NCI-H187 (cell line): ENCODE measurements at regions not wholly inside any gene's neighbourhood (a gene's known extent, or its start where the extent isn't known, plus 50 kb on each side); places are given as distances from the start of the nearest gene placed in this dataset.

Experiments used
- DNase-seq, 2 experiments: peaks; one replicate each; lab custom pipeline; 2025; lab: John Stamatoyannopoulos, UW

GRCh38 chr3:80052271-80052670 lies 284.5 kb upstream of the ROBO1 start:
- DNase-seq, result no peak

- no peak for DNase-seq
Observed at GRCh38 chr3:80051602-80051962, 283.8 kb upstream of the ROBO1 start.

GRCh38 chr3:80050826-80051601 lies 283.2 kb upstream of the ROBO1 start:
- no peak for DNase-seq

GRCh38 chr3:80043226-80043625 lies 275.4 kb upstream of the ROBO1 start:
- DNase-seq, result no peak

- no peak for DNase-seq
Observed at GRCh38 chr3:80040067-80040466, 272.3 kb upstream of the ROBO1 start.

- DNase-seq, result no peak
Observed at GRCh38 chr3:80036176-80036575, 268.4 kb upstream of the ROBO1 start.

- DNase-seq, result no peak
Observed at GRCh38 chr3:80035021-80035420, 267.2 kb upstream of the ROBO1 start.

GRCh38 chr3:80023010-80023409 lies 255.2 kb upstream of the ROBO1 start:
- no peak for DNase-seq

- DNase-seq, result no peak
Observed at GRCh38 chr3:80018375-80018774, 250.6 kb upstream of the ROBO1 start.

- no peak for DNase-seq
Observed at GRCh38 chr3:80017369-80017768, 249.6 kb upstream of the ROBO1 start.

- DNase-seq, result no peak
Observed at GRCh38 chr3:80014576-80014975, 246.8 kb upstream of the ROBO1 start.

GRCh38 chr3:80010021-80010571 lies 242.3 kb upstream of the ROBO1 start:
- DNase-seq, result no peak

- DNase-seq, result no peak
Observed at GRCh38 chr3:80007522-80007921, 239.7 kb upstream of the ROBO1 start.

GRCh38 chr3:80006315-80006714 lies 238.5 kb upstream of the ROBO1 start:
- DNase-seq, result no peak

GRCh38 chr3:80000022-80000421 lies 232.2 kb upstream of the ROBO1 start:
- no peak for DNase-seq

GRCh38 chr3:79994397-79994796 lies 226.6 kb upstream of the ROBO1 start:
- no peak for DNase-seq

- DNase-seq, result no peak
Observed at GRCh38 chr3:79986338-79986737, 218.5 kb upstream of the ROBO1 start.

- no peak for DNase-seq
Observed at GRCh38 chr3:79985816-79986215, 218.0 kb upstream of the ROBO1 start.

GRCh38 chr3:79983118-79983517 lies 215.3 kb upstream of the ROBO1 start:
- DNase-seq, result no peak

- no peak for DNase-seq
Observed at GRCh38 chr3:79979990-79980389, 212.2 kb upstream of the ROBO1 start.

GRCh38 chr3:79976466-79976865 lies 208.7 kb upstream of the ROBO1 start:
- DNase-seq, result no peak

- no peak for DNase-seq
Observed at GRCh38 chr3:79973917-79974595, 206.3 kb upstream of the ROBO1 start.

GRCh38 chr3:79973482-79973881 lies 205.7 kb upstream of the ROBO1 start:
- no peak for DNase-seq
